Endothelial cell of umbilical vein (primary cell): ENCODE measurements at regions not wholly inside any gene's neighbourhood (a gene's known extent, or its start where the extent isn't known, plus 50 kb on each side); places are given as distances from the start of the nearest gene placed in this dataset.

ENCODE experiments used
- BruUV-seq: library from RNA; stranded (reverse); fragments of 400-500 nt; replicated peaks from 2 replicates; lab custom pipeline; 2021; lab: Mats Ljungman, UMichigan
- CTCF ChIA-PET: fragments of 300-600, 350-600 bp; sonication (Branson Sonifier 250); formaldehyde crosslinking; loops from one replicate; lab custom pipeline; 2021; ENCODE audit warnings: antibody characterized with exemption, inconsistent platforms; lab: Charles Lee
- POLR2A ChIA-PET: fragments of 300-600, 350-600 bp; sonication (Branson Sonifier 250); formaldehyde crosslinking; loops from one replicate; lab custom pipeline; 2021; ENCODE audit warnings: antibody characterized with exemption, inconsistent platforms; lab: Charles Lee
- DNase-seq: peaks from one replicate; pipeline ENCODE4 v3.0.0-alpha.2; 2011; ENCODE audit warnings: low read depth, low spot score
- FAIRE-seq: peaks from 2 replicates; lab custom pipeline; 2011; peaks lifted over from hg19 to GRCh38; lab: Jason Lieb, UNC
- H2AFZ ChIP-seq: 2 replicates; pipeline ENCODE4 v1.6.0; 2012; ENCODE audit warnings: low read depth, low read length, control low read depth, inconsistent platforms
- H3K27ac ChIP-seq: 2 replicates; pipeline ENCODE4 v1.5.1; 2011; ENCODE audit warnings: low read depth, mild to moderate bottlenecking, control low read depth, low read length, moderate library complexity; ENCODE audit not compliant: insufficient read depth
- H3K27me3 ChIP-seq, 2 experiments: 2 replicates each; pipeline versions ENCODE4 v1.6.0 to v1.6.1; 2011; ENCODE audit warnings: low read length in 2 of 2, mixed read lengths in 1 of 2; ENCODE audit not compliant: control insufficient read depth in 2 of 2, insufficient read depth in 2 of 2
- H3K36me3 ChIP-seq, 2 experiments: 2 replicates in 1 of 2; 3 replicates in 1 of 2; pipeline ENCODE4 v1.5.1; 2011; ENCODE audit warnings: low read length in 2 of 2, mild to moderate bottlenecking in 1 of 2, moderate library complexity in 1 of 2; ENCODE audit not compliant: control insufficient read depth in 2 of 2, insufficient read depth in 2 of 2; ENCODE audit errors: extremely low read depth in 1 of 2
- H3K4me1 ChIP-seq: 3 replicates; pipeline ENCODE4 v1.5.1; 2011; ENCODE audit warnings: mild to moderate bottlenecking, low read length; ENCODE audit not compliant: control insufficient read depth, insufficient read depth; ENCODE audit errors: extremely low read depth
- H3K4me2 ChIP-seq: 2 replicates; pipeline ENCODE4 v1.6.1; 2011; ENCODE audit warnings: low read length, control low read depth, mixed read lengths; ENCODE audit not compliant: insufficient read depth
- H3K4me3 ChIP-seq, 3 experiments: fragments of 200-600 bp in 1 of 3; sonication (generic), shearing (Covaris generic) in 1 of 3; replicated peaks in 1 of 3; 2 replicates each; pipeline ENCODE4 v1.5.1; 2011 to 2016; ENCODE audit warnings: control low read depth in 3 of 3, low read length in 3 of 3, mild to moderate bottlenecking in 2 of 3, inconsistent platforms in 1 of 3, low read depth in 1 of 3, moderate library complexity in 1 of 3; ENCODE audit not compliant: insufficient read depth in 1 of 3
- H3K79me2 ChIP-seq: 2 replicates; pipeline ENCODE4 v1.6.0; 2012; ENCODE audit warnings: low read length, inconsistent platforms; ENCODE audit not compliant: control insufficient read depth, insufficient read depth
- H3K9ac ChIP-seq: replicated peaks from 2 replicates; pipeline ENCODE3; 2011; ENCODE audit warnings: low read length, control low read depth; ENCODE audit not compliant: insufficient read depth; ENCODE audit errors: extremely low read depth
- H3K9me1 ChIP-seq: replicated peaks from 3 replicates; pipeline ENCODE4 v1.6.0; 2011; ENCODE audit warnings: mild to moderate bottlenecking, low read length; ENCODE audit not compliant: control insufficient read depth, insufficient read depth; ENCODE audit errors: extremely low read depth
- H3K9me3 ChIP-seq: replicated peaks from 2 replicates; pipeline ENCODE4 v1.5.1; 2012; ENCODE audit warnings: low read length, inconsistent platforms; ENCODE audit not compliant: control insufficient read depth, insufficient read depth
- H4K20me1 ChIP-seq: replicated peaks from 2 replicates; pipeline ENCODE3; 2011; ENCODE audit warnings: mild to moderate bottlenecking, low read length; ENCODE audit not compliant: control insufficient read depth, insufficient read depth; ENCODE audit errors: extremely low read depth
- CTCF ChIP-seq, 2 donors: IDR thresholded peaks; 1 replicate in 1 of 2; 2 replicates in 1 of 2; pipeline ENCODE4 v1.5.1; 2011; ENCODE audit warnings: low read length in 2 of 2, mild to moderate bottlenecking in 2 of 2, moderate library complexity in 2 of 2, control low read depth in 1 of 2, inconsistent platforms in 1 of 2, low read depth in 1 of 2; ENCODE audit not compliant: insufficient read depth in 1 of 2; ENCODE audit errors: extremely low read depth in 1 of 2
- EZH2 ChIP-seq: IDR thresholded peaks from 2 replicates; pipeline ENCODE4 v1.6.1; 2012; ENCODE audit warnings: borderline replicate concordance, low read depth, mild to moderate bottlenecking, moderate library complexity, low read length, inconsistent platforms; ENCODE audit not compliant: severe bottlenecking
- FOS ChIP-seq: IDR thresholded peaks from 2 replicates; pipeline ENCODE4 v1.6.1; 2011; ENCODE audit warnings: mild to moderate bottlenecking, low read length, moderate library complexity, borderline replicate concordance; ENCODE audit not compliant: insufficient read depth
- GATA2 ChIP-seq: IDR thresholded peaks from 2 replicates; pipeline ENCODE4 v1.7.0; 2011; ENCODE audit warnings: low read depth, mild to moderate bottlenecking, moderate library complexity, mixed read lengths, low read length; ENCODE audit not compliant: insufficient read length, insufficient read depth
- JUN ChIP-seq: IDR thresholded peaks from 2 replicates; pipeline ENCODE4 v1.6.1; 2011; ENCODE audit warnings: borderline replicate concordance, low read depth; ENCODE audit not compliant: insufficient read length, insufficient read depth
- MAX ChIP-seq: IDR thresholded peaks from 2 replicates; pipeline ENCODE4 v1.6.1; 2011; ENCODE audit not compliant: insufficient read depth, insufficient read length
- MYC ChIP-seq: IDR thresholded peaks from one replicate; pipeline ENCODE4 v1.6.1; 2011; ENCODE audit warnings: mild to moderate bottlenecking, low read depth, low read length
- POLR2A ChIP-seq: IDR thresholded peaks from 2 replicates; pipeline ENCODE4 v1.6.1; 2012; ENCODE audit warnings: low read depth, mild to moderate bottlenecking, control low read depth, low read length
- POLR2AphosphoS5 ChIP-seq: IDR thresholded peaks from 2 replicates; pipeline ENCODE4 v1.6.1; 2012; ENCODE audit warnings: low read depth, mild to moderate bottlenecking, control low read depth, low read length, moderate library complexity; ENCODE audit not compliant: insufficient read depth
- dilution Hi-C: fragments of 300-500 bp; cut with MboI; formaldehyde crosslinking; loops from one replicate; pipeline ENCODE4 v1.15.0; 2019; ENCODE audit warnings: low sequenced_read_pairs; ENCODE audit not compliant: extremely low pct_ligation_motif_present
- intact Hi-C: fragments of 100-400 bp; cut with micrococcal nuclease; formaldehyde crosslinking; loops from one replicate; pipeline ENCODE4 v1.10.0; 2022

DNA sequence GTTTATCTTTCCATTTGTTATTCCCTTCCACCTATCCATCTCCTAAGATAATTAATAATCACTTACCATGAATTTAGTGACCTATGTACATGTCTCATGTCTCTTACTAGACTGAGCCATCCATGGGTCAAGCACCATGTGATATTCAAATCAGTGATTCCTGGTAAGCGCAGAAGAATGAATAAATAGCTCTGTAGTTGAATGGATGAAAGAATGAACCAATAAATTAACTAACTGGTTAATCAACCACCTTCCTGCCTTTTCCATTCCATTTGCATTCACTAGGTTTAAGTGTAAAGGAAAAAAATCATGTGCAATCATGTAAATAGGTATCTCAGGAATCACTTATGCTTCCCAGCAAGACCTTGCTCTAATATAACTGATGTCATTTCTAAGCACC is 779.5 kb downstream of the NTRK3 start:
- no peak overlapping the region for H3K9ac ChIP-seq
- FAIRE-seq (no peak), DNase-seq (no peak)
- ChIA-PET POLR2A (no interaction called here), CTCF (no interaction called here)
- no peak overlapping the region for H2AFZ ChIP-seq
- no peaks in the 10 kb centered on the region for H4K20me1 ChIP-seq
- dilution Hi-C loops: no loop called here
- H3K4me3 ChIP-seq: no peak overlapping the region
- no peaks in the 10 kb centered on the region for H3K27me3 ChIP-seq
- intact Hi-C loops: no loop called here
- H3K79me2 ChIP-seq: no peaks in the 10 kb centered on the region
- no peaks in the 10 kb centered on the region for H3K9me1 ChIP-seq
- H3K4me2 ChIP-seq: no peak overlapping the region
- H3K36me3 ChIP-seq: no peaks in the 10 kb centered on the region
- no peak overlapping the region for H3K27ac ChIP-seq
- BruUV-seq: no TSS peak
- no peaks in the 10 kb centered on the region for H3K4me1 ChIP-seq
- peaks cover 2% of the 10 kb centered on the region for H3K9me3 ChIP-seq
- no peak for TF ChIP-seq MYC
- TF ChIP-seq JUN: no peak
- TF ChIP-seq POLR2A: no peak
- no peak for TF ChIP-seq POLR2AphosphoS5
- no peak for TF ChIP-seq CTCF (IDR thresholded peaks at IDR 0.05; ENCODE audit: extremely low read depth in 1 of 2, insufficient read depth in 1 of 2, low read depth in 1 of 2, low read length in 2 of 2)
- no peak for TF ChIP-seq FOS
- no peak for TF ChIP-seq MAX
- no peak for TF ChIP-seq EZH2
- TF ChIP-seq GATA2: no peak
